AG08396 (cell line): ENCODE measurements at regions not wholly inside any gene's neighbourhood (a gene's known extent, or its start where the extent isn't known, plus 50 kb on each side); places are given as distances from the start of the nearest gene placed in this dataset.
"Not testable (repeated sequence)": the region's sequence is repeated elsewhere in the genome, so short reads cannot be mapped to it uniquely, and the experiment has no call there.

Source experiments
- DNase-seq: peaks from one replicate; pipeline ENCODE4 v3.0.0; 2012; ENCODE audit warnings: low spot score, mixed read lengths

DNA sequence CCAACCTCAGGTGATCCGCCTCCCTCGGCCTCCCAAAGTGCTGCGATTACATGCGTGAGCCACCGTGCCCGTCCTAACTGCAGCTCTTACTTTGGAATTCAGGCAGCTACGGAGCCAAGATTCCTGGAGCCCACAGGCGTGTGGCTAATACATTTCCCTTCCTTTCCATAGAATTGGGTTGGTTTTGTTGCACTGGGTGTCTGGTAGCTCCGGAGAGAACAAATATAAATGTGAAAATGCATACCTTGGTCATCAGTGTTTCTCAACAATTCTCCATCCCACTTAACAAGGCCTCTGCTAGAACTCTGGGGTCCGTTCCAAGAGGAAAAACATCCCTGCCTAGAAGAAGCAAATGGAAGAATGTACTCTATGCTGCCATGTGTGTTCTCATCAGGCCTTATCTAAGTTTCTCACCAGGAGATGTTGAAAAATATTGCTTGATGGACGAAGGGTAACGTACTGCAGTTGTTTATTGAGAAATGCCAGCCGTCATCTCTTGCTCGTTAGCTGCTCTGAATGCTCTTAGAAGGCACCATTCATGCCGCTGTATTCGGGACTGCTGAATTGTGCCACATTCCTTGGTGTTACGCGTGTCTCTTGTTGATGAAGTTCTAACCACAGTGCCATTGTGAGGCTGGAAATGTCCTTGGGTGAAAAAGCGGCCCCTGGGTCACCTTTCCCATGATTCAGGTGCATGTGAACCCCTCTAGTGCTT is 50.5 kb upstream of the CD99 start:
- DNase-seq: no peak

DNA sequence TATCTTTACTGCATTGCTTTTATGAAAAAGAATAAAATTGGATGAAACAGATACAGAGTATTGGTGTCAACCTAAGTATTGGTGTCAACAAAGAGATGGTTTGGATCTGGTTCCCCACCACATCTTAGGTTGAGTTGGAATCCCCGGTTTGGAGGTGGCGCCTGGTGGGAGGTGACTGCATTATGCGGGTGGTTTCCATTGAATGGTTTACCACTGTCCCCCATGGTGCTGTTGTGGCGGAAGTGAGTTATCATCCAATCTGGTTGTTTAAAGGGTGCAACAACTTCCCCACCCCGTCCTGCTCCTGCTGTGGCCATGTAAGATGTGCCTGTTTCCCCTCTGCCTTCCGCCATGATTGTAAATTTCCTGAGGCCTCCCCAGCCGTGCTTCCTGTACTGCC is 52.8 kb upstream of the CD99 start:
- DNase-seq: no peak

DNA sequence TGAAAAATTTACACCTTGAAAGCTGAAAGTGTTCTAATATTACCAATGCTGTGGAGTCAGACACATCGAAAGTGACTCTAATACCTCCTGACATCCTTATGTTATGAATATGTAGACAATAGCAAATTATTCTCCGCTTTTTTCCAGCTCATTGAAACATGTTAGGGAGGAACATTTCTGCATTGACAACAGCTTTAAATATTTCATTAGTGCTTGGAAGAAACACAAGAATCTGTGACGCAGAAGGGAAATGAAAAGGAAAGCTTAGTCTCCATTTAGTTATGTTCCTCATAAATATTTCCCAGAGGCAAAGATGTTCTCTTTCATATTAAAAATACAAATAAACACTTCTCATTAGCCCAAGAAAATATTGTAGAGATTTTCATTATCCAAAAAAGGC is 55.8 kb upstream of the CD99 start:
- no peak for DNase-seq

DNA sequence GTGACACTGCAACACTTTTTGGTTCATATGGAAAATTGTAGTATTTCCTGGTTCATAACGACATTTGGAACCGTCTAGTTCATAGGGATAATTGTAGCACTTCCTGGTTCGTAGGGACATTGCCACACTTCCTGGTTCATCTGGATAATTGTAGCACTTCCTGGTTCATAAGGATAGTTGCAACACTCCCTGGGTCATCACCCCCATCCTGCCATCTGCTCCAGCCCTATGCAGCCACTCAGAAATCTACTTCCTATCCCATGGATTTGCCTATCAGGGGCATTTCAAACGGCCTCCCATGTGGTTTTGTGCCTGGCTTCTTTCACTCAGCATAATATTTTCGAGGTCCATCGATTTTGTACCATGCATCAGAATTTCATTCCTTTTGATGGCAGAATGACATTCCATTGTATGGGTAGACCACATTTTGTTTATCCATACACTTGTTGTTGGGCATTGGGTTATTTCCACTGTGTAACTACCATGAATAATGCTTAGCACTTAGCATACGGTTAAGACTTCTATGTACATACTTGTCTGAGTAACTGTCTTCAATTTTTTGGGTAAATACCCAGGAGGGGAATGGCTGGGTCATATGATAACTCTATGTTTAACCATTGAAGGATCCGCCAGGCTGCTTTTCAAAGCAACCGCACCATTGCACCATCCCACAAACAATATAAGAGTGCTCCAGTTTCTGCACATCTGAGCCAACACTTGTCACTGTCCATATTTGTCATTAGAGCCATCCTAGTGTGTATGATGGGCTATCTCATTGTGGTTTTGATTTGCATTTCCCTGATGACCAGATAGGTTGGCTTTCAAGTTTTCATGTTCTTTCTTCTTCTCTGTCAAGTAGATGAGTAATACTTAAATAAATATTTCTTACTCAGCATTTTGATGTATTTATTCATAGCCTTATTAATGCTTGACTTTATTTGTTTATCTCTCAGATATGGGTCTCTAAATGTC is 58.3 kb upstream of the CD99 start:
- DNase-seq: no peak

DNA sequence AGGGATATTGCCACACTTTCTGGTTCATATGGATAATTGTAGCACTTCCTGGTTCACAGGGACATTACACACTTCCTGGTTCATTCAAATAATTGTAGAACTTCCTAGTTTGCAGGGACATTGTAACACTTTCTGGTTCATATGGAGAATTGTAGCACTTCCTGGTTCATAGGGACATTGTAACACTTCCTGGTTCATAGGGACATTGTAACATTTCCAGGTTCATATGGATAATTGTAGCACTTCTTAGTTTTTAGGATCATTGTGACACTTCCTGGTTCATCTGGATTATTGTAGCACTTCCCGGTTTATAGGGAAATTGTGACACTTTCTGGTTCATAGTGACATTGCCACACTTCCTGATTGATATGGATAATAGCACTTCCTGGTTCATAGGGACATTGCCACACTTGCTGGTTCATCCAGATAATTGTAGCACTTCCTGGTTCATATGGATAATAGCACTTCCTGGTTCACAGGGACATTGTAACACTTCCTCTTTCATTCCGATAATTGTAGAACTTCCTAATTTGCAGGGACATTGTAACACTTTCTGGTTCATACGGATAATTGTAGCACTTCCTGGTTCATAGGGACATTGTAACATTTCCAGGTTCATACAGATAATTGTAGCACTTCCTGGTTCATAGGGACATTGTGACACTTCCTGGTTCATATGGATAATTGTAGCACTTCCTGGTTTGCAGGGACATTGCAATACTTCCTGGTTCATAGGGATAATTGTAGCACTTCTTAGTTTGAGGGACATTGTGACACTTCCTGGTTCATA is 59.2 kb upstream of the CD99 start:
- DNase-seq: no peak

DNA sequence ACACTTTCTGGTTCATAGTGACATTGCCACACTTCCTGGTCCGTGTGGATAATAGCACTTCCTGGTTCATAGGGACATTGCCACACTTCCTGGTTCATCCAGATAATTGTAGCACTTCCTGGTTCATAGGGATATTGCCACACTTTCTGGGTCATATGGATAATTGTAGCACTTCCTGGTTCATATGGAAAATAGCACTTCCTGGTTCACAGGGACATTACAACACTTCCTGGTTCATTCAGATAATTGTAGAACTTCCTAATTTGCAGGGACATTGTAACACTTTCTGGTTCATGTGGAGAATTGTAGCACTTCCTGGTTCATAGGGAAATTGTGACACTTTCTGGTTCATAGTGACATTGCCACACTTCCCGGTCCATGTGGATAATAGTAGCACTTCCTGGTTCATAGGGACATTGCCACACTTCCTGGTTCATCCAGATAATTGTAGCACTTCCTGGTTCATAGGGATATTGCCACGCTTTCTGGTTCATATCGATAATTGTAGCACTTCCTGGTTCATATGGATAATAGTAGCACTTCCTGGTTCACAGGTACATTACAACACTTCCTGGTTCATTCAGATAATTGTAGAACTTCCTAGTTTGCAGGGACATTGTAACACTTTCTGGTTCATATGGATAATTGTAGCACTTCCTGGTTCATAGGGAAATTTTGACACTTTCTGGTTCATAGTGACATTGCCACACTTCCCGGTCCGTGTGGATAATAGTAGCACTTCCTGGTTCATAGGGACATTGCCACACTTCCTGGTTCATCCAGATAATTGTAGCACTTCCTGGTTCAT is 60.0 kb upstream of the CD99 start:
- DNase-seq: not testable (repeated sequence)

DNA sequence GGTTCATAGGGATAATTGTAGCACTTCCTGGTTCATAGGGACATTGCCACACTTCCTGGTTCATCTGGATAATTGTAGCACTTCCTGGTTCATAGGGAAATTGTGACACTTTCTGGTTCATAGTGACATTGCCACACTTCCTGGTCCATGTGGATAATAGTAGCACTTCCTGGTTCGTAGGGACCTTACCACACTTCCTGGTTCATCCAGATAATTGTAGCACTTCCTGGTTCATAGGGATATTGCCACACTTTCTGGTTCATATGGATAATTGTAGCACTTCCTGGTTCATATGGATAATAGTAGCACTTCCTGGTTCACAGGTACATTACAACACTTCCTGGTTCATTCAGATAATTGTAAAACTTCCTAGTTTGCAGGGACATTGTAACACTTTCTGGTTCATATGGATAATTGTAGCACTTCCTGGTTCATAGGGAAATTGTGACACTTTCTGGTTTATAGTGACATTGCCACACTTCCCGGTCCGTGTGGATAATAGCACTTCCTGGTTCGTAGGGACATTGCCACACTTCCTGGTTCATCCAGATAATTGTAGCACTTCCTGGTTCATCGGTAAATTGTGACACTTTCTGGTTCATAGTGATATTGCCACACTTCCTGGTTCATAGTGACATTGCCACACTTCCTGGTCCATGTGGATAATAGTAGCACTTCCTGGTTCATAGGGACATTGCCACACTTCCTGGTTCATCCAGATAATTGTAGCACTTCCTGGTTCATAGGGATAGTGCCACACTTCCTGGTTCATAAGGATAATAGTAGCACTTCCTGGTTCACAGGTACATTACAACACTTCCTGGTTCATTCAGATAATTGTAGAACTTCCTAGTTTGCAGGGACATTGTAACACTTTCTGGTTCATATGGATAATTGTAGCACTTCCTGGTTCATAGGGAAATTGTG is 60.8 kb upstream of the CD99 start:
- not testable (repeated sequence) for DNase-seq

DNA sequence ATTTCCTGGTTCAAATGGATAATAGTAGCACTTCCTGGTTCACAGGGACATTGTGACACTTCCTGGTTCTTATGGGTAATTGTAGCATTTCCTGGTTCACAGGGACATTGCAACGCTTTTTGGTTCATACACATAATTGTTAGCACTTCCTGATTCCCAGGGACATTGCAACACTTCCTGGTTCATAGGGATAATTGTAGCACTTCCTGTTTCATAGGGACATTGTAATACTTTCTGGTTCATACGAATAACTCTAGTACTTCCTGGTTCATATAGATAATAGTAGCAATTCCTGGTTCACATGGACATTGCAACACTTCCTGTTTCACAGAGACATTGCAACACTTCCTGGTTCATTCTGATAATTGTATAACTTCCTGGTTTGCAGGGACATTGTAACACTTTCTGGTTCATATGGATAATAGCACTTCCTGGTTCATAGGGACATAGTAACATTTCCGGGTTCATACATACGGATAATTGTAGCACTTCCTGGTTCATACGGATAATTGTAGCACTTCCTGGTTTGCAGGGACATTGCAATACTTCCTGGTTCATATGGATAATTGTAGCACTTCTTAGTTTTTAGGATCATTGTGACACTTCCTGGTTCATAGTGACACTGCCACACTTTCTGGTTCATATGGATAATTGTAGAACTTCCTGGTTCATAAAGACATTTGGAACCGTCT is 61.6 kb upstream of the CD99 start:
- DNase-seq: no peak

DNA sequence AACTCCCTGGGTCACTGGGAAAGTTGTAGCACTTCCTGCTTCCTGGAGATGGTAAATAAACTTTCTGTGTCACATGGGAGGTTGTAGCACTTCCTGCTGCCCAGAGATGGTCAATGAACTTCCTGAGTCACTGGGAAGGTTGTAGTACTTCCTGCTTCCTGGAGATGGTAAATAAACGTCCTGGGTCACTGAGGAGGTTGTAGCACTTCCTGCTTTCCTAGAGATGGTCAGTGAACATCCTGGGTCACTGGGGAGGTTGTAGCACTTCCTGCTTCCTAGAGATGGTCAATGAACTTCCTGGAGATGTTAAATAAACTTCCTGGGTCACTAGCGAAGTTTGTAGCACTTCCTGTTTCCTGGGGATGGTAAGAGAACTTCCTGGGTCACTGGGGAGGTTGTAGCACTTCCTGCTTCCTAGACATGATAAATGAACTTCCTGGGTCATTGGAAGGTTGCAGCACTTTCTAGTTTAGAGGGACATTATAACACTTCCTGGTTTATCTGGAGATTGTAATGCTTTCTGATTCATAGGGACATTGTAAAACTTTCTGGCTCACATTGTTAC is 62.3 kb upstream of the CD99 start:
- DNase-seq: no peak

DNA sequence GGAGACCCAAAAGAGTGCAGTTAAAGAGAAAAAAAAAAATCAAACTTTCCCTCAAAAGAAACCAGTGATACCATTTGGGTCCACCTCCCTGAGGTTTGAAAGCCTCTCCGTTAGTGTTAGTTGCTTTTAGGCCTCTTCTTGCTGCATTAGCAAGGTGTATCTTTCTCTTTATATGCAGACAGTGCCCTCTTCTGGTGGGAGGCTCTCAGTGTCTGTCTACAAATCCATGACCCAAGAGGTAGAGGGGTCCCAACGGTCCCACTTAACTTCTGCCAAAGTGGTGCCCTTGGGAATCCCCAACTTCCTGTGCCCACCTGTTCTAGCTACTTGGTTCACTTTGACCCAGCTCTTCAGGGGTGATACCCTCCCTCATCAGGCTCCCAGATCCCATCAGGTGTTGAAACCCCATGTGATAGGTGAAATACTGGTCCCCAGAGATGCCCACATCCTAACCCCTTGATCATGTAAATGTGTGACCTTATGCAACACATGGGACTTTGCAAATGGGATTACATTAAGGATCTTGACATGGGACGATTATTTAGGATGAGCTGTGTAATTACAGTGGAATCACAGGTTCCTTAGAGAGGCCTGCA is 63.7 kb upstream of the CD99 start:
- peak; percentile 27 for DNase-seq

DNA sequence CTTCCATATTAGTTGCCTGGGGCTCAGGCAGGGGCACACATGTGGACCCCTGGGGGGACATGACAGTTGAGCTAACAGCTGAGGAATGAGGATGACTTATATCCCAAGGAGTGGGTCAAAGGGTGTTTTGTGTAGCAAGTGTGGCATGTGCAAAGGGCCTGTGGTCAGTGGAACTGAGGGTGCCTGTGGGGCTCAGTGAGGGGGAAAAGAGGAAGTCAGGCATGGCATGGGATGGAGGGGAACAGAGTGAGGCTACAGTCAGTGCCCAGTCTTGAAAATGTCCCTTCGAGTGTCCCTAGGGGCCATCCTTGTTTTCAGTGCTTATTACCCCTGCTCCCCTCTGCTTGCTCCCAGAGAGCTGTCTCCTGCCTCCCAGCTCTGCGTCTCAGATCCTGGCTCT is 64.3 kb upstream of the CD99 start:
- DNase-seq: no peak

DNA sequence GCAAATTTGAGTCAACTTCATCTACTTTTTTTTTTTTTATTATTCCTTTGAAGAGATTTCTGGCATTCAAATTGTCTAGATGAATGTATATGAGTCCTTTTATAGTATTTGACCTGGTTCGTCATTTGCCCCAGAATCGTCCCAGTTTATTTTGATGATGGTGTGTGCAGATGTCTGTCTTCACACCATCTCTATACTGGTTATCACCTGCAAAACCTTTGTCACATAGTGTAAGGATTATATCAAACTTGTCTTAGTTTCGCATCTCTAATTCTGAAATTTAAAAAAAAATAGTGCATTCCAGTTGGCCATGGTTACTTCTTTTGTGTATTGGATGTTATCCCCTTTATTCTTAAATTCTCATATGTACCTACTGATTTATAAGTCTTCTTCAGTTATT is 70.5 kb upstream of the CD99 start:
- no peak for DNase-seq

DNA sequence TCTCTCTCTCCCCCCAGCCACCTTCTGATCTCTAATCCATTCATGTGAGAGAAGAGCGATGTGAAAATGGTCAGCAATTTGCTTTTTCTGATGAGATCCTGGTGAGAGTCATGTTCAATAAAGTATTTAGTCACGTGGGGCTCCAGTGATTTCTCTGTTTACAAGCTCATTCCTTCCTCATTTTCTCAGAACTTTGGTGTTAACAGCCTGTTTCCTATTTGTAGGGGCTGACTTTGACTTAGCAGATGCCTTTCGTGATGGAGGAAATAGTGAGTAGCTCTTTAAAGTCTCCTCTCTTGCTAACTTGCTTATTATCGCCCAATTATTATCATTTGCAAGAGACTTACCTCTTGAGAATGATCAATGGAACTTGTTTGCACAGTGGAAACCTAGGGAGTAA is 72.6 kb upstream of the CD99 start:
- DNase-seq: no peak

DNA sequence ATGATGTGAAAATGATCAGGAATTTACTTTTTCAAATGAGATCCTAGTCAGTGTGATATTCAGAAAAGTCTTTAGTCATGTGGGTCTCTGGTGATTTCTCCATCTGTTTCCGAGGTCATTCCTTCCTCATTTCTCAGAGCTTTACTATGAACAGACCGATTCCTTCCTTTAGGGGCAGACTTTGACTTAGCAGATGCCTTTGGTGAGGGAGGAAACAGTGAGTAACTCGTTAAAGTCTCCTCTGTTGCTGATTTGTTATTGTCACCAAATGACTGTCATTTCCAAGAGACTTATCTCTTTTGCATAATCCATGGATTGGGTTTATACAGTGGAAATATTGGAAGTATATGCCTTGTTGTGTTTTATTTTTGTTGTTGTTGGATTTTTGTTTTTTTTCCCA is 76.2 kb upstream of the CD99 start:
- peak; percentile 74 for DNase-seq

DNA sequence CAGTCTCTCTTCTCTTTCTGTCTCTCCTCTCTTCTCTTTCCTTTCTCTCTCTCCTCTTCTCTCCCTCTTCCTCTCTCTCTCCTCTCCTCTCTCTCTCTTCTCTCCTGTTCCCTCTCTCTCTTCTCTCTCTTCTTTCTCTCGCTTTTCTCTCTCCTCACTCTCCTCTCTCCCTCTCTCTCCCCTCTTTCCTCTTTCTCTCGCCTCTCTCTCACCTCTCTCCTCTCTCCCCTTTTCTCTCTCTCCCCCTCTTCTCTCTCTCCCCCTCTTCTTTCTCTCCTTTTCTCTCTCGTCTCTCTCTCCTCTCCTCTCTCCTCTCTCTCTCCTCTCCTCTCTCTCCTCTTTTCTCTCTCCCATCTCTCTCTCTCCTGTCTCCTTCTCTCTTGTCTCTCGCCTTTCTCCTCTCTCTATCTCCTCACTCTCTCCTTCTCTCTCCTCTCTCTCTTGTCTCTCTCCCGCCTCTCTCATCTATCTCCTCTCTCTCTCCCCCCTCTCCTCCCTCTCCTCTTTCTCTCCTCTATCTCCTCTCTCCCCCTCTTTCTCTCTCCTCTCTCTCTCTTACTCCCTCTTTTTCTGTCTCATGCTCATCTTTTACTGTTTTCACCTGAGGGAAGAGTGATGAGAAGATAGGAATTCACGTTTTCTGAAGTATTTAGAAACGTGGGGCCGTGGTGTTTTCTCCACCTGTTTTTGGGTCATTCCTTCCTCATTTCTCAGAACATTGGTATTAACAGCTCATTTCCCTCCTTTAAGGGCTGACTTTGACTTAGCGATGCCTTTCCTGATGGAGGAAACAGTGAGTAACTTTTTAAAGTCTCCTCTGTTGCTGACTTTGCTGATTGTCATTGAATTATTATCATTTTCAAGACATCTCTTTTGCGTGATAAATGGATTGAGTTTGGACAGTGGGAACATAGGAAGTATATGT is 80.6 kb upstream of the CD99 start:
- DNase-seq: no peak

DNA sequence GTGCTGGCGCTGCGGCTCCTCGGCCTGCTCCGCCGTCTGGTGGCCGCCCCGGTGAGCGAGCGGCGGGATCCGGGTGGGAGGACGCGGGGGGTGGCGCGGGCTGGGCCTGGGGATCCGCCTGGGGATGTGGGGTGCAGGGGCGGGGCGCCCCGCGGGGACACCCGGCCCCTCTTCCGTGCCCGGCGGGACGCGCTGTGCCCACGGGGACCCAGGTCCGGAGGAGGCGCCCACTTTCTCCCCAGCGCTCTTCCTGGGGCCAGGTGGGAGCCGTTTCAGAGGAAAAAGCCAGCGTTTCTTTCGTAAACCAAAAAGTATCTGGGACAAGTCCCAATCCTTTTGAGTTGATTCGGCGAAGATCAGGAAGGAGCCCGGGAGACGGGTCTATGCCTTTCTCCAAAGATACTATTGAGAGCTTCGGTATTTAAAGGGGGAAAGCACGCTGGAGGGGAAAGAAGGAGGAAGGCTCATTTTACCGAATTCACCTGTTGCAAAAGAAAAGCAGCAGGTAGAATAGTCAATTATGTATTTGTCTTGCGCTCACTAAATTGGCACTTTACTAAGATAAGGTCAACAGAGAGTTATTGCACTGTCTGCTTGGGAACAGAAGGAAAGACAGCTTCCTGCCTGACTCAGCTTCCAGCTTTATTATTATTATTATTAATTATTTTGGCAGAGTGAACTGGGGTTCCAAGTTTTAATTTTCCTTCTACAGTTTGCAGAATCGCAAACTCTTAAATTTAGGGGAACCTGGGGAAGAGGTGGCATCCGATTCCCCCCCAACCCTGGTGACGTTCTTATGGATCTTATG is 81.5 kb upstream of the CD99 start:
- DNase-seq: no peak
